ENCODE measurements at regions not wholly inside any gene's neighbourhood (a gene's known extent, or its start where the extent isn't known, plus 50 kb on each side); places are given as distances from the start of the nearest gene placed in this dataset.

DNA sequence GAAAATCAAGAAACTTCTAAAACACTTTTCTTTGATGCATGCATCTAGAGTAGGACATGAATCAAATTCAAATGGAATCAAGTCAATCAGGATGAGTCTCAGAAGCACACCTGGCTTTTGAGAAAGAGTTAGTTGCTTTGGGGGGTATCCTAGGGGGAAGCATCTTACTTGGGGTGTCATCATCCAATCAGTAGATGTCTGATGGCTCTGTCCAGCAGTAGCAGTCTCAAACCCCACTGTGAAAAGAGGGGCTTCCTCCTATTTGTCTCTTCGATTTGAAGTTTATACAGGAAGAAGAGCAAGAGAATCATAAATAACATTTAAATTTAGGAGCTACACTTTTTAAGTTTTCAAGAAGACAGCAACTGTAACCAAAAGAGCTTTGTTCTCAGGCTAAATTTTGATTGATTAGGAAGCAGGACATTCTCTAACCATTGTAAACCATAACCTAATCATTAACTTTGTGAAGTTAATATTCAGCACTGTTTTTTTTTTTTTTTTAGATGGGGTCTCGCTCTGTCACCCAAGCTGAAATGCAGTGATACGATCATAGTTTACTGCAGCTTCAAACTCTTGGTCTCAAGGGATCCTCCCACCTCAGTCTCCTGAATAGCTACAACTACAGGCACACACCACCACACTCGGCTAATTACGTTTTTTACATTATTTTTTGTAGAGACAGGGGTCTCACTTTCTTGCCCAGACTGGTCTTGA lies 614.7 kb downstream of the CSNK1G3 start:
- Histone ChIP-seq H3K36me3 (no peaks in the 10 kb centered on the region), H3K4me3 (no peak overlapping the region), H3K4me1 (no peaks in the 10 kb centered on the region), H3K27me3 (replicated peaks in 1 of 7) (no peaks in the 10 kb centered on the region), H3K9me3 (no peaks in the 10 kb centered on the region), H3K27ac (no peak overlapping the region)
- DNase-seq: no peak
- no peak for TF ChIP-seq POLR2A (IDR thresholded peaks at IDR 0.05)
- no peak for TF ChIP-seq POLR2AphosphoS5 (IDR thresholded peaks at IDR 0.05)
- TF ChIP-seq, protein P1, sequence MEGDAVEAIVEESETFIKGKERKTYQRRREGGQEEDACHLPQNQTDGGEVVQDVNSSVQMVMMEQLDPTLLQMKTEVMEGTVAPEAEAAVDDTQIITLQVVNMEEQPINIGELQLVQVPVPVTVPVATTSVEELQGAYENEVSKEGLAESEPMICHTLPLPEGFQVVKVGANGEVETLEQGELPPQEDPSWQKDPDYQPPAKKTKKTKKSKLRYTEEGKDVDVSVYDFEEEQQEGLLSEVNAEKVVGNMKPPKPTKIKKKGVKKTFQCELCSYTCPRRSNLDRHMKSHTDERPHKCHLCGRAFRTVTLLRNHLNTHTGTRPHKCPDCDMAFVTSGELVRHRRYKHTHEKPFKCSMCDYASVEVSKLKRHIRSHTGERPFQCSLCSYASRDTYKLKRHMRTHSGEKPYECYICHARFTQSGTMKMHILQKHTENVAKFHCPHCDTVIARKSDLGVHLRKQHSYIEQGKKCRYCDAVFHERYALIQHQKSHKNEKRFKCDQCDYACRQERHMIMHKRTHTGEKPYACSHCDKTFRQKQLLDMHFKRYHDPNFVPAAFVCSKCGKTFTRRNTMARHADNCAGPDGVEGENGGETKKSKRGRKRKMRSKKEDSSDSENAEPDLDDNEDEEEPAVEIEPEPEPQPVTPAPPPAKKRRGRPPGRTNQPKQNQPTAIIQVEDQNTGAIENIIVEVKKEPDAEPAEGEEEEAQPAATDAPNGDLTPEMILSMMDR (IDR thresholded peaks at IDR 0.05 in 8 of 11, conservative IDR thresholded peaks at IDR 0.05 in 3 of 11): no peak
- WGBS, 5 donors: 67 to 80% (median 78%) methylated on average over 5 of the region's 5 CpGs
- intact Hi-C loops (cut with DNase I; ENCODE audit: low total_unique reads): no loop called here

DNA sequence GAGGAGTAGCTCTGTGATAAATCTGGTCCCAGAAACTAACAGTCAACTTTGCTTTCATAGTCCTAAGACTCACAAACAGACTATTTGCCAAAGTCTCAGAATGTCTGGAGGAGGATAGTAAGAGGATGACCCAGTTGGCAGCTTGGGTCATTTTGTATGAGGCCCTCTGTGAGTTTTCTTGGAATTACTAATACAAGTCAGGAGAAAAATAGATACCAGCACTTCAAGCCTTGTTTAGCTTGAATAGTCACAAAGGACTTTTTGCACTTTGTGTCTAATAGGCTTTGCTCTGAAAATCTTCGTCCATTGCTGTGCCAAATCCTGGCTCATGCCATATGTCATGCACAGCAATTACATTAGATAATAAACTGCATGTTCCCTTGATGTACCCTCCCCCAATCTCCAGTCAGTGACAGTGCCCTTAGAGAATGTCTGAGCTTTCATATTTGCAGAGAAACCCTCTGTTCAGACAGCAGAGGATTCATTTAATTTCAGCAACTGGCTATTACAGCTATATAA lies 612.8 kb downstream of the CSNK1G3 start:
- Histone ChIP-seq H3K4me3 (no peak overlapping the region), H3K4me1 (no peaks in the 10 kb centered on the region), H3K27me3 (replicated peaks in 1 of 7) (no peaks in the 10 kb centered on the region), H3K9me3 (peaks cover 0 to 6% (median 0%) of the 10 kb centered on the region in 8 donors), H3K36me3 (no peaks in the 10 kb centered on the region), H3K27ac (no peak overlapping the region)
- no peak for DNase-seq
- TF ChIP-seq POLR2A (IDR thresholded peaks at IDR 0.05) (no peak), POLR2AphosphoS5 (IDR thresholded peaks at IDR 0.05) (no peak)
- TF ChIP-seq, protein P1 (IDR thresholded peaks at IDR 0.05 in 8 of 11, conservative IDR thresholded peaks at IDR 0.05 in 3 of 11): no peak
- intact Hi-C loops (cut with DNase I; ENCODE audit: low total_unique reads): no loop called here
- 68 to 92% (median 73%) methylated on average over 1 of the region's 1 CpG for WGBS, 5 donors

DNA sequence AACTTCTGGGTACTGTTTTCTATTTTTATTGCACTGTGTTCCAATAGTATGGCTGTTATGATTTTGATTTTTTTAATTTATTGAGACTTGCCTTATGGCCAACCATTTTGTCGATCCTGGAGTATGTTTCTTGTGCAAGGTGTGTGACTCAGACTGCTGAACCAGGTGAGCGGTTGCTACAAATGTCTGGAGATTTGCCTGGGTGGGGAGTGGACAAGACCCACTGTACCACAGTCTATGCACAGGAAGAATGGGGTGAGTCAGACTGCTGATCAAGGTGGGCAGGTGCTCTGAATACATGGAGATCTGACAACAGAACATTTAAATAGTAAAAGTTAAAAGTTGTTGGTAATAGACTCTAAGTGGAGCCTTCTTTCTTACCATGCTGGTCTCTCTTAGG lies 609.2 kb downstream of the CSNK1G3 start:
- no peaks in the 10 kb centered on the region for H3K4me1 ChIP-seq
- TF ChIP-seq POLR2AphosphoS5 (IDR thresholded peaks at IDR 0.05): no peak
- TF ChIP-seq POLR2A (IDR thresholded peaks at IDR 0.05): no peak
- TF ChIP-seq, protein P1 (IDR thresholded peaks at IDR 0.05 in 8 of 11, conservative IDR thresholded peaks at IDR 0.05 in 3 of 11): no peak
- no peak for DNase-seq
- H3K36me3 ChIP-seq: no peaks in the 10 kb centered on the region
- WGBS, 5 donors: 94 to 97% (median 95%) methylated on average over 2 of the region's 2 CpGs
- H3K27ac ChIP-seq: no peak overlapping the region
- no peaks in the 10 kb centered on the region for H3K27me3 ChIP-seq (replicated peaks in 1 of 7)
- H3K9me3 ChIP-seq: peaks cover 0 to 6% (median 0%) of the 10 kb centered on the region in 8 donors
- H3K4me3 ChIP-seq: no peak overlapping the region
- intact Hi-C loops (cut with DNase I; ENCODE audit: low total_unique reads): no loop called here

DNA sequence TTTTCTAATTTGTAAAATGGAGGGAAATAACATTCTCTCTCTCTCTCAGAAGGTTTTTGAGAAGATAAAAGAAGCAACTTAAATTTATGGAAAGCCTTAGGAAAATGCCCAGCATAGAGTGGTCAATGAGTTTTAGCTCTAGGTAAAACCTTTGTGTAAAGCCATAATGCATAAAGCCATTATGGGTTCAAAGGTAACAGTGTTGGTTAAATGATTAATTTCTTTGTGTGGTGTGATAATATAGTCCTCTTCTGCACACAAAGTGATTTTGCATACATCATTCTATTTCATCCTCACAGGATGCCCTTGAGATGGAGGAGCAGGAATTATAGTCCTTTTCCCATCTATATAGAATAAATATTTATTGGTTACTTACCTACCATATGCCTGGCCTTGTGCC lies 602.9 kb downstream of the CSNK1G3 start:
- no peak overlapping the region for H3K27ac ChIP-seq
- no peak for DNase-seq
- H3K4me1 ChIP-seq: no peaks in the 10 kb centered on the region
- no peaks in the 10 kb centered on the region for H3K27me3 ChIP-seq (replicated peaks in 1 of 7)
- intact Hi-C loops (cut with DNase I; ENCODE audit: low total_unique reads): no loop called here
- H3K4me3 ChIP-seq: no peak overlapping the region
- H3K36me3 ChIP-seq: no peaks in the 10 kb centered on the region
- no peaks in the 10 kb centered on the region for H3K9me3 ChIP-seq
- TF ChIP-seq POLR2A (IDR thresholded peaks at IDR 0.05): no peak
- TF ChIP-seq, protein P1 (IDR thresholded peaks at IDR 0.05 in 8 of 11, conservative IDR thresholded peaks at IDR 0.05 in 3 of 11): no peak
- no peak for TF ChIP-seq POLR2AphosphoS5 (IDR thresholded peaks at IDR 0.05)

Data from spleen (tissue), 11 donors.